GM18499 (cell line): ENCODE measurements at regions not wholly inside any gene's neighbourhood (a gene's known extent, or its start where the extent isn't known, plus 50 kb on each side); places are given as distances from the start of the nearest gene placed in this dataset.

ENCODE experiments used
- ATAC-seq: cut with Tn5 transposase; IDR thresholded peaks from one replicate; pipeline ENCODE4 v1.9.1; 2021; ENCODE audit warnings: moderate number of reproducible peaks; ENCODE audit not compliant: insufficient read depth, unreplicated experiment

DNA sequence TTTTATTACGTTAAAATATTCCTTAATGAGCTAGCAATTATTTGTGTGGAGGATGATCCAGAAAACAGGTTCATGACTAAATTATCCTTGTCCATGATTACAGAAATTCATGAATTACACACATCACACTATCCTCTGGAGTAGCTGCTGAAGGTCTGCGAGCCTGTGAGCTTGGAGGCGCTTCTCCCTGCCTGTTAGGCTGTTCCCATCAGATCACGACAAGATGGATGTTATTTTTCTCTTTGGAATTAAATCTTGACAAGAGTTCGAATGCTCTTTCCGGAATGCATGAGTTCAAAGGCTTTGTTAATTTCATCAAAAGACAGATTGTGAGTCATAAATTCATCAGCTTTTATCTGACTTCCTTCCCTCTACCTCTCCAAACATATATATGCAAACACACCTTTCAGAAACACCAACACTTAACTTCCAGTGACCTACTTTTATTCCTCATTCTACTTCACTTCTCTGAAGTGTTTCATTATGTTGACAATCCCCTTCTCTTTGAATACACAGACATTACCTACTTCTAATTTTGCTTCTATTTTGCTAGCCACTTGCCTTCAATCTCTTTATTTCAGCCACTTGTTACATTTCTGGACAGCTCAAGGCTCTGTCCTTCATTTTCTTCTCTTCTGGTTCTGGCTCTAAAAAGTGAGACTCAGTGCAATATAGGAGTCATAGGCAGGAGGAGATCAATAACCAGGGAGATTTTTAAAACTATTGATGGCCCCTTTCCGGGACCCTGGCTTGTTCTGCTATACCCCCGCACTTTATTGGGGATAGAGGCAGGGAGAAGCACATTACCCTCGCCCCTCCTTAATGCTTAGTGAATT lies 274.6 kb downstream of the BTG1 start:
- no peak for ATAC-seq

DNA sequence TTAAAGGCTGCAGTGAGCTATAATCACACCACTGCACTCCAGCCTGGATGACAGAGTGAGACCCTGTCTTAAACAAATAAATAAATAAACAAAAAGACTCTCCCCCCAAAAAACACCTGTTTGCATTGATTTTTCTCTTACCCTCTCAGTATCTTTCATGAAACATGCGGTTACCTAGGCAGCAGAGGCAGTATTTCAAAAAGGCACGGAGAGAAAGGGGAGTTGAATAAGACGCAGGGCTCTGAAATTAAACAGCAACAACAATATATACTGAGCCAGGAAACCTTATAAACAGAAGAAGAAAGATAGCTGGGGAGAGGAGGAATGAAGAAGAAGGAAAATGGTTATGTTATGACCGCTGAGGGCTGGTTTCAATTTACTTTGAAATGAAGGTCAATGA lies 277.6 kb downstream of the BTG1 start:
- no peak for ATAC-seq

DNA sequence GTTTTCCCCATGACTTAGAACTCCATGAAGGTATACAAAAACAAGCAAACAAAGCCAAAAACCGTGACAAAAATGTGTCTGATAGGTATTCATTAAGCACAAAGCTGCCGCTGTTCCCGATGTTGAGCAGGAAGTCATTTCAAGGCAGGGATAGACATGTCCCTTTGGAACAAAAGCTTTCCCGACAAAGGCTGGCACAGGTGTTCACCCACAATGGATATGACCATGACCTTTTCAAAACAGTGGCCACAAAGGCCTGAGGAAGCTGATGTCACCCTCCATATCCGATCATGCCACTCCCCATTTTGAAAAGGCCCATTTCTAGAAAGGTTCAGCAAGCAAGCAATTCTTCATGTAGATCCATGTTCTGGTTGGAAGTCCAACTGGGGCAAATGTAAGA lies 279.1 kb downstream of the BTG1 start:
- ATAC-seq, result no peak

DNA sequence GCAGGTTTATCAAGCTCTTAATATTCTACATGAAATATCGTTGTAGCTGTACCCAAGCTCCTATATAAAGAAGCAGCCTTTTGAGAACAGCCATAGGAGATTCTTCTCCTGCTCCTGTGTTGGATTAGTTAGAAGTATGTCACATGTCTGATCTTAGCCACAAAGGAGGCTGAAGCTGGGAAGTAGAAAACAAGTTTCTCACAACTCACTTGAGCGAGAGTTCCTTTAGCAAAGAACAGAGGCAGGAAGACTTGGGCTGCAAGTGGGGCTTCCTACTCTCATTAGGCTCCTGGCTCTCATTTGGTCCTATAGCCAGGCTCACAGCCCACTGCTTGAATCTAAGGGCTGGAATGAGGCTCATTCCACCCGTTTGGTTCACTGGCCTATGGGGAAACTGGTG lies 281.9 kb downstream of the BTG1 start:
- ATAC-seq, result no peak

DNA sequence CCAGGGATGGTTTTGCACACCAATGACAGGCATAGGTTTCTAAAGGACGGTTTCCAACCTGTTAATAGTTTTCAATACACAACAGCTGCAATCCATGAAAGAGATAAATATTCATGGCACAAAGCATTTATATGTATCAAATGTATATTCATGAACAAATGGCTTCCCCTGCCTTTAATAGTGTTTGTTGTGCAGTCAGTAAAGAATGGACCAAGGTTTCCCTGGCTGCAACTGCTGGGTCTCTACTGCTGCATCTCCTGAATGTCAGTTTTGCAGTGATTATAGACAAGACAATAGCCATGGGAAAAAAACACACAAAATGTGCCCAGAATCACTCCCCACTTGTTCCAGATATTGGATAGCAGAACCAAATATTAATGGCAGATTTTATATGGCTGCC lies 284.1 kb downstream of the BTG1 start:
- no peak for ATAC-seq

DNA sequence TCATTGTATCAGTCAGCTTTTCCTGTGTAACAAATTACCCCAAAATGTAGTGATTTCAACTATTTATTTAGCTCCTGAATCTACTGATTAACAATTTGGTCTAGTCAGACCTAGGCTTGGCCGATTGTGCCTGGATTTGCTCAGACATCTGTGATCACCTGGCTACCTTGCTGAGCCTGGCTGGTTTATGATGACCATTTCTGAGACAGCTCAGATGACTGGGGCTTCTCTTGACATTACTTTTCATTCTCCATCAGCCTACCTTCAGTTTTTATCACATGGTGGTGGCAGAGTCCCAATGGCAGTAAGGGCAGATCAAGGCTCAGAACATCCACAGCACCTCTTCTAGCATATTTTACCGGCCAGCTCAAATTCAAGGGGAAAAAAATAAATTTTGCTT lies 286.3 kb downstream of the BTG1 start:
- no peak for ATAC-seq

DNA sequence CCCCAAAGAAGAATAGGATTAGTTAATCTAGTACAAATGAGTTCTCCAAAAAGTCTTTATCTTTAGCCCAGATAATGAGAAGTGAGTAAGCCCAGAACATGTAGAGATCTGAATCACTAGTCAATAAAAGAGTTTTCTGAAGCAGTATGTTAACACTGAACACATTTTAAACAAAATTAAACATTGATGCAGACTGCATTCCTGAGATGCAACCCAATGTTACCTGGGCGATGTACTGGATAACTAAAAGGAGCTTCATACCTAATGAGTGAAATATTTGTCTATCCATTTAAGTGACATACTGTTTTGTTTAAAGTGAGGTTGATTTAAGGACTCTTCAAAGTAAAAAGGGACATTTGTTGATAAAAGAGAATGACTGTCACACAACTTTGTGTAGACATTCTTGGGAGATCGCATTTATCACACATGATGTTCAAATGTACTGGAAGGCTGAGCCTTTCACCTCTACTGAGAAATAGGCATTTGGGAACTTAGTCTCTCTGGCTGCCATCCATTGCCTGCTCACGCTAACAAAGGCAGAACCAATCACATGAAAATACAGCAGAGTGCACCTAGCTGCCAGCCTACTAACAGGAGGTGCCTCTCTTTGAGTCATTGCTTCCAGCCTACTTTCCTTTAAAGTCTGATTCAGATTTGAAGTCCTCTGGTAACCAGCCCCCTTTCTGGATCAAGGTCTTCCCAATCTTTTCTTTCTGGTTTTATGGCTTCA lies 287.7 kb downstream of the BTG1 start:
- no peak for ATAC-seq

DNA sequence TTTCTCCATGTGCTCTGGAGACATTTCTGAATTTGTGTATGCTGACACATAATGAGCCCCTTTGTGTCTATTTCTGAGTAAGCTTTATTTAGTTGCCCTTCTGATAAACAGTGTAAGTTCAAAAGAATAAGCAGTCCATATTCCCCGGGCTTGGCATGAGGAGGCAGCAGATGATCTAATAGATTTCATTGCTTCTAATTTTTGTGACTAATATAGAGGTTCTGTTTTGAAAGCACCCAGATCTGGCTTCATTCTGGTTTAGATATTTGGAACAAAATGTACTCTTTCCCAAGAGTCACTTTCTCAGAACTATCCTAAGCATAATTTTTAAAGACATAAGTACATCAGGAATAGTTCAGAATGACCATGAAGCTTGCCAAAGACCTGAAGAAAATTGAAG lies 290.9 kb downstream of the BTG1 start:
- ATAC-seq, result no peak

DNA sequence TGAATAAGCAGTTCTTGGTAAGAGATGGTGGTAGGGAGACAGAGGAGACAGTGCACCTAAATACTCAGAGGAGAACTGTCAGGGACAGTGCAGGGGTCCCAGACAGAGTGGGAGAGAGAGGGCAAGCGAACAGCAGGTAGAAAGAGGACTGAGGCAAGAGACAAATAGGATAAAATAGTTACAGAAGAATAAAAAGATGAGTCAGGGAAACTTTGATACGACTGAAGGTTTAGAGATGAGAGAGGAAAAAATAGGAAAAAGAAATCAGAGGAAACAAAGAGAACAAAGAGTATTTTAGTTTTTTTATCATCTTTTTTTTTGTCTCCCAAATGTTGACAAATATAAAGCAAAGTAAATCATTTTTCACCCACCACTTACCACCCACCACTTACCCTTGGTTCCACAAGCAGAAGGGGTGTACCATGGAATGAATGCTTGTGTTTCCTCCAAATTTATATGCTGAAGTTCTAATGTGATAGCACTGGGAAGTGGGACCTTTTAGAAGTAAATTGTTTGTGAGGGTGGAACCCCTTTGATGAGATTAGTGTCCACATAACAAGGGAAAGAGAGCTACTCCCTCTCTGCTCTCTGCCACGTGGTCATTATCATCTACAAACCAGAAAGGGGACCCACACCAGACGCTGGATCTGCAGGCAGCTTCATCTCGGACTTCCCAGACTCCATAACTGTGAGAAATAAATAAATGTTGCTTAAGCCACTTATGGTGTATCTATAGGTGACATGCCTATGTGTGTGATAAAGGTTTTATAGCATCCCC lies 292.1 kb downstream of the BTG1 start:
- no peak for ATAC-seq

DNA sequence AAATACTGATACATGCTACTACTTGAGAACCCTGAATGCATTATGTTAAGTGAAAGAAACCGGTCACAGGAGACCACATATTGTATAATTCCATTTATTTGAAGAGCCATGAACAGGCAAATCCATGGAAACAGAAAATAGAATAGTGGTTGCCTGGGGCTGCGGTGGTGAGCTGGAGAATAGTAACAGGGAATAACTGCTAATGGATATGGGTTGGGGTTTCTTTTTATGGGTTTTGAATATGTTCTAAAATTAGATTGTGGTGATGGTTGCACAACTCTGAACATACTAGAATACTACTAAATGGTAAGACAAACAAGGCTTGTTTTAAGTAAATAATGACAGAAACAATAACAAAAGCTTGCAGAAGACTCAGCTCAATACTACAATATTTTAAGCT lies 293.0 kb downstream of the BTG1 start:
- ATAC-seq, result no peak

DNA sequence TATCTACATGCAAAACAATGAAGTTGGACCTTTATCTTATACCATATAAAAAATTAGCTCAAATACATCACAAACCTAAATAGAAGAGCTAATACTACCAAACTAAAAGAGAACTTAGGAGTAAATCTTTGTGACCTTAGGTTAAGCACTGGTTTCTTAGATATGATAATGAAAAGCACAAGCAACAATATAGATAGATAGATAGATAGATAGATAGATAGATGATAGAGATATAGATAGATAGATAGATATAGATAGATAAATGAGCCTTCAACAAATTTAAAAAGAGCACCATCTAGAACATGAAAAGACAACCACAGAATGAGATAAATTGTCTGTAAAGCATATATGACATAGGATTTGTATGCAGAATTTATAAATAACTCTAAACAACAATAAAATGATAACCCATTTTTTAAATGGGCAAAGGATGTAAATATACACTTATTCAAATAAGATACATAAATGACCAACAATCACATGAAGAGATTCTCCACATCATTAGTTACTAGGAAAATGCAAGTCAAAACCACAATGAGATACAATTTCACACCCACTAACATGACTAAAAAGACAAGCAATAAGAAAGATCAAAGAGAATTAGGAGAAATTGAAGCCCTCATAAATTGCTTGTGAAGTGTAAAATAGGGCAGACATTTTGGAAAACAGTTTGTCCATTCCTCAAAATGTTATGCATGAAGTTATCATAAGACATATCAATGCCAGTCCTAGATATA lies 293.7 kb downstream of the BTG1 start:
- ATAC-seq, result no peak

DNA sequence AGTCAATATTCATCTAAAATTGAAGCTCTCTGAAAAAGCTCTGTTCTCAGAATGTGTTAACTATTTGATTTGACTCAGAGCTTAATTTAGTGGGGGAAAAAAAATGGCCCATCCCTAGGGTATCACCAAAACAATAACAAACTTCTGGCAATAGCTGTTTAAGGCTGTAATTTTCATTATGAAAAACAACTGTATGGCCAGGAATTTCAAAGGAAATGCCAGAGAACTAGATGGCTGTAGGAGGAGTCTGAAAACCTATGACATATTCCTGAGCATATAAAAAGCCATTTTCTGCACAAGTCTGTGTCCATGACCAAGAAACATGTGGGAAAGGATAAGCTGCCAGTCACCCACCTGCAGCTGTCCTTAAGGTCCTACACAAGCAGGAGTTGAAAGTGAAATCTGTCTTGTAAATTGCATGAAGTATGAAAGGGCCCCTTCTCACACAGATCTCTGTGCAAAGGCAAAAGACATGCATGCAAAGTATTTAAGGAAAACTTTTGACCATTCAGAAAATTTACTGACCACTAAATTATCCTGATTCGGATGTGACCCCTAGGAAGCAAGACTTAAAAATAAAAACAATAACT lies 299.1 kb downstream of the BTG1 start:
- no peak for ATAC-seq

DNA sequence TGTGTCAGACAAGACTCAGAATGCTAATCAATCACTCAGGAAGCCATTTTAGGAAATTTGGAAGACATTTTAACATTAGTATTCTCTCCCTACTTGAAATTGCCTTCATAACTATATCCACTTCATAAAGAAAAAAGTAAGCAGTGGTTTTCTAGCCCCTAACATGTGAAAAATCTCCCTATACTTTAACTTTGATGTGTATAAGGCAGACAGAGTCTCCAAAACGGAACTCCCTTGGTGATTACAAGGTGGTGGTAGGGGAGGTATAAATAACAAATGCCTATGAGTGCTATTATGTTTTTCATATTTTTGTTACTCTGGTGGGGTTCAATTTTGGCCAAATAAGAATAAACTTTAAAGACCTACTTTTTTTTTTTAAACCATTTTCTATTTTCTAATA lies 300.3 kb downstream of the BTG1 start:
- no peak for ATAC-seq

DNA sequence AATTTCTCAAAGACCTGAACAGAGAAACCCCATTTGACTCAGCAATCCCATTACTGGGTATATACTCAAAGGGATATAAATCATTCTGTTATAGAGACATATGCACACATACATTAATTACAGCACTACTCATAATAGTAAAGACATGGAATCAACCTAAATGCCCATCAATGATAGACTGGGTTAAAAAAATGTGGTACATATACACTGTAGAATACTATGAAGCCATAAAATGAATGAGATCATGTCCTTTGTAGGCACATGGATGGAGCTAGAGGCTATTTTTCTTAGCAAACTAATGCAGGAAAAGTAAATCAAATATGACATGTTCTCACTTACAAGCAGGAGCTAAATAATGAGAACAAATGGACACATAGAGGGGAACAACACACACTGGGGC lies 303.8 kb downstream of the BTG1 start:
- ATAC-seq, result no peak

DNA sequence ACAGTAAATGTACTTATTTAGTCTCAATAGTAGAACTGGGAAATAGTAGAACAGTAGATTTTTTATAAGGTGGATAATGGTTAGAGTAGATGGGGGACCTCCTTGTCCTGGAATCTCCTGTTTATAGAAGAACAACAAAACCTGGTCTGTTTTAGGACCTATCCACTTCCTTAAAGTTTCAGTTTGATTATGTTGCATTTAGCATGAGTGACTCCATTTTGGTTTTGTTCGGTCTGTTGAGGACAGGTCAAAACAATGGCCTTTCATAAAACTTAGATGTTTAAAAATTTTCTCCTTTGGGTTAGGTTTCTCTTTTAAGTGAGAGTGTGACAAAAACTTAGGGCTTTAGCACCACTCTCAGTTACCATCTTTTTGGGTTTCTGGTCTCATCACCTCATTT lies 308.9 kb downstream of the BTG1 start:
- ATAC-seq, result no peak

DNA sequence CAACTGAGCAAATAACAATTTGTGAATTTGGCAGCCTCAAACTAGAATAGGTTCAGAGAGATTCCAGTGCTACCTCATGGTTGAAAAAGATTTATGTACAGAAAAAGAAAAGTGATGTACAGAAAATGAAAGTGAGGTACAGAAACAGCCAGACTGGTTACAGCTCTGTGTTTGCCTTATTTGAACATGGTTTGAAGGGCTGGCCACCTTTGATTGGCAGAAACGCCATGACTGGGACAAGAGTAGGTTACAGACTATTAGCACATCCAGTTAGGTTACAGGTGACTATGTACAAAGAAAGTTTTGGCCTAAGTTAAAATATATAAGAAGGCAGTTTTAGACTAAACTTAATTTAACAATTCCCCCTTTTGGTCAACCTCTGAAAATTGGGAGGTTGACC lies 309.4 kb downstream of the BTG1 start:
- no peak for ATAC-seq

DNA sequence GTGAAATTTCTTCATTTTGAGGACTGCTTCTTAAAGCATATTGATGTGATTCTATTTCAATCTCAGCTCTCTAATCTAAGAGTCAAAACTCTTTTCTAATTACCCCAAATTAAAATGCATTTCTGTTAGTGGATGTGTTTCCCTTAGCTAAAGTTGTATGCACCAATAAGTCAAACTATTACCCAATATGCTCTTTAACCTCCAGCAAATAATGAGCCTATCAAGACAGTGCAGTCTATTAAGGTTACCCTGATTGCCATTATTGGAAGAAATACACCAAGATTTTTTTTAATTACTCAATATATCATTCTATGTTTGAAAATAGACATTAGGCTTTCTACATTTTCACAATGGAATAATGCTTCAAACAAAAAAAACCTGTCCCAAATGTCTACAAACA lies 310.0 kb downstream of the BTG1 start:
- ATAC-seq, result no peak

DNA sequence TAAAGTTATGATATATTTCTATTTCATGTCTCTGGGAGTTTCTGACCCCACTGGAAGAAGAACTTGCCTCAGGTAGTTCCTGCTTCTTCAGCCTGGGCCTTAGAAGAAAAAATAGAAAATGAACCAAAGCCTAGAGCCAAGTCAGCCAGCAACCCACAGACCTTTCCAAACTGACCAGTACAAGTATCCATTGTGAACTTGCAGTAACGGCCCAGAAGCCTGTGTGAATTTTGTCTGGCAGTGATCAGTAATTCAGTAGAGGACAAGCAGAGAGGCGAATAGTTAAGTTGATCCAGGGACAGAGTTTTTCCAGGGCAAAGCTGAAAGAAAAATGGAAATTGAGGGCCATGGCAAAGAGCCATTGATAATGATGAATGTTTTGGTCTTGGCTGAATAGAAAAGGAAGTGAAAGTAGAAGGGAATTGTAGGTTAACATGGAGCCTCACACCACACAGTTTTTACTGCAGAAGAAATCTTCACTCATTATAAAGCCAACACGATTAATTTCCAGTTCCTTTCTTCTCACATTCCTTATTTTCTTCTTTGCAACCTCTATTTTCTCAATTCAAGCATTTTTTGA lies 311.8 kb downstream of the BTG1 start:
- no peak for ATAC-seq

DNA sequence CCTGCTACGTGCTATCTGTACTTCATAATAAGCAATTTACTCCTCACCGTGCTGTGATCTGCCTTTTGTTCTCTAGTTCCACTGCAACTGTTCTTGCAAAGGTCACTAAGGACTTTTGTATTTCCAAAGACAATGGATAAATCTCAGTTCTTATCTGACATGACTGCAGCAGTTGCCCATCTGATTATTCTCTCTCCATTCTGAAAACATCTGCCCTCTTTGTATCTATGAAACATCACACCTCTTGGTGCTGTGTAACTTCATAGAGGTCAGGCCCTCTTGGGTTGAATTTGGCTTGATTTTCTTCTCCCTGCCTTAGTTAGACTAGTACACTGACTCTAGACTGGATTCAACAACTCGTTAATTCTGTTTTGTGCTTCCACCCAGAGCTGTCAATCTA lies 319.6 kb downstream of the BTG1 start:
- no peak for ATAC-seq

DNA sequence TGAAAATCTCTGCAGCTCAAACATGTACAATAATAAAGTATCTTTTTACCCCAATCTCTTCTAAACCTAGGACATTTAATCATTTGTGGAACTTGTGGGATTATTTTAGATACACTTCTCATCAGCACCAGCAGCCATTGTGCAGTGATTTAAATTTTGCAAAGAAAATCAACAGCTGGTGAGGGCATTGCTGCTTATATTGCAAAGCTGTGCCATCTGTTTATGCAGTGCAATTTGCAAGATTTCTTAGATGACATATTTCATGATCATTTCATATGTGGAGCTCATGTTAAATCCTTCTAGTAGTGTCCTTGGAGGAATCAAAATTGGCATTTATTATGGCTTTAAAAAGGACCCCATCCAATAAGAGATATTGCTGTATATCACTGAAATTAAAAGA lies 320.7 kb downstream of the BTG1 start:
- ATAC-seq, result no peak
